CD14-positive monocyte (primary cell): ENCODE measurements at regions not wholly inside any gene's neighbourhood (a gene's known extent, or its start where the extent isn't known, plus 50 kb on each side); places are given as distances from the start of the nearest gene placed in this dataset.

Source experiments
- DNase-seq, 3 donors: peaks; one replicate each; pipeline ENCODE4 v3.0.0-alpha.2; 2011 to 2022
- H2AFZ ChIP-seq: 2 replicates; pipeline ENCODE4 v1.6.0; 2012; ENCODE audit warnings: mild to moderate bottlenecking, low read depth, low read length, inconsistent platforms; ENCODE audit not compliant: insufficient read depth, poor library complexity, severe bottlenecking
- H3K27ac ChIP-seq, 2 donors: 1 replicate in 1 of 2; 2 replicates in 1 of 2; pipeline ENCODE4 v1.5.1; 2012 to 2013; ENCODE audit warnings: low read length in 2 of 2, control low read depth in 1 of 2, inconsistent platforms in 1 of 2, low read depth in 1 of 2, mild to moderate bottlenecking in 1 of 2
- H3K27me3 ChIP-seq, 2 donors: one replicate each; pipeline versions ENCODE4 v1.6.0 to v1.6.1; 2011 to 2013; ENCODE audit warnings: low read length in 2 of 2; ENCODE audit not compliant: control insufficient read depth in 2 of 2, insufficient read depth in 2 of 2
- H3K36me3 ChIP-seq, 2 donors: replicated peaks in 1 of 2; 1 replicate in 1 of 2; 2 replicates in 1 of 2; pipeline versions ENCODE4 v1.5.1 to v1.6.1; 2012 to 2013; ENCODE audit warnings: low read length in 2 of 2, control low read depth in 1 of 2, inconsistent platforms in 1 of 2, mild to moderate bottlenecking in 1 of 2; ENCODE audit not compliant: insufficient read depth in 2 of 2, control insufficient read depth in 1 of 2
- H3K4me1 ChIP-seq, 2 donors: 1 replicate in 1 of 2; 2 replicates in 1 of 2; pipeline versions ENCODE4 v1.5.1 to v1.6.1; 2012 to 2013; ENCODE audit warnings: low read length in 2 of 2, control low read depth in 1 of 2, inconsistent platforms in 1 of 2, mild to moderate bottlenecking in 1 of 2, moderate library complexity in 1 of 2; ENCODE audit not compliant: insufficient read depth in 2 of 2, control insufficient read depth in 1 of 2
- H3K4me2 ChIP-seq: replicated peaks from 2 replicates; pipeline ENCODE3; 2012; ENCODE audit warnings: low read length, moderate library complexity, mild to moderate bottlenecking; ENCODE audit not compliant: poor library complexity, severe bottlenecking; ENCODE audit errors: extremely low read depth
- H3K4me3 ChIP-seq, 3 experiments: fragments of 200-600 bp in 1 of 3; sonication (generic) in 1 of 3; replicated peaks in 1 of 3; 1 replicate in 2 of 3; 2 replicates in 1 of 3; pipeline ENCODE4 v1.5.1; 2011 to 2013; ENCODE audit warnings: low read length in 3 of 3, mild to moderate bottlenecking in 3 of 3, control low read depth in 2 of 3, low read depth in 2 of 3, inconsistent platforms in 1 of 3, moderate library complexity in 1 of 3
- H3K79me2 ChIP-seq: 2 replicates; pipeline ENCODE4 v1.6.0; 2012; ENCODE audit warnings: mild to moderate bottlenecking, control low read depth, inconsistent platforms, low read length, moderate library complexity; ENCODE audit not compliant: insufficient read depth
- H3K9ac ChIP-seq: 2 replicates; pipeline ENCODE4 v1.6.0; 2017; ENCODE audit warnings: low read length, mild to moderate bottlenecking; ENCODE audit not compliant: insufficient read depth, poor library complexity, severe bottlenecking
- H3K9me3 ChIP-seq, 2 donors: replicated peaks in 1 of 2; 1 replicate in 1 of 2; 2 replicates in 1 of 2; pipeline versions ENCODE4 v1.5.1 to v1.6.1; 2012 to 2013; ENCODE audit warnings: low read length in 2 of 2, control low read depth in 1 of 2; ENCODE audit not compliant: control insufficient read depth in 1 of 2, insufficient read depth in 1 of 2
- H4K20me1 ChIP-seq: 2 replicates; pipeline ENCODE4 v1.6.0; 2012; ENCODE audit warnings: mild to moderate bottlenecking, low read length, control low read depth, moderate library complexity; ENCODE audit not compliant: insufficient read depth
- H3K27ac Mint-ChIP-seq, 7 donors: one replicate each; pipeline ENCODE4 v1.8.0; 2020; ENCODE audit warnings: mild to moderate bottlenecking in 7 of 7, mixed read lengths in 7 of 7, moderate library complexity in 6 of 7, inconsistent platforms in 2 of 7
- H3K27me3 Mint-ChIP-seq, 3 donors: one replicate each; pipeline ENCODE4 v1.8.0; 2021 to 2022; ENCODE audit warnings: low read depth in 3 of 3, mild to moderate bottlenecking in 3 of 3, mixed read lengths in 3 of 3, moderate library complexity in 3 of 3, inconsistent platforms in 1 of 3
- H3K36me3 Mint-ChIP-seq, 2 donors: one replicate each; pipeline ENCODE4 v1.8.0; 2020; ENCODE audit warnings: mixed read lengths in 2 of 2, inconsistent platforms in 1 of 2, mild to moderate bottlenecking in 1 of 2
- H3K4me1 Mint-ChIP-seq: one replicate; pipeline ENCODE4 v1.8.0; 2020; ENCODE audit warnings: mild to moderate bottlenecking, mixed read lengths
- H3K4me3 Mint-ChIP-seq, 2 donors: one replicate each; pipeline ENCODE4 v1.8.0; 2020; ENCODE audit warnings: mild to moderate bottlenecking in 2 of 2, mixed read lengths in 2 of 2, moderate library complexity in 1 of 2
- H3K9me3 Mint-ChIP-seq, 7 donors: one replicate each; pipeline ENCODE4 v1.8.0; 2020 to 2022; ENCODE audit warnings: mixed read lengths in 7 of 7, mild to moderate bottlenecking in 6 of 7, moderate library complexity in 6 of 7, inconsistent platforms in 2 of 7
- WGBS: methylation state at CpG from one replicate; pipeline ENCODE4 v1.1.5; 2013; ENCODE audit warnings: missing lambda C conversion rate; ENCODE audit not compliant: insufficient coverage; 5-methylcytosine and 5-hydroxymethylcytosine counted together
- intact Hi-C, 2 donors: fragments of 100-400 bp; cut with micrococcal nuclease; formaldehyde crosslinking; loops; one replicate each; pipeline versions ENCODE4 v1.15.0 to v1.15.1; 2023
- TF ChIP-seq, protein P1 (sequence below): fragments of 200-600 bp; IDR thresholded peaks from one replicate; pipeline ENCODE4 v1.8.0; 2022; ENCODE audit warnings: antibody characterized with exemption, mild to moderate bottlenecking

DNA sequence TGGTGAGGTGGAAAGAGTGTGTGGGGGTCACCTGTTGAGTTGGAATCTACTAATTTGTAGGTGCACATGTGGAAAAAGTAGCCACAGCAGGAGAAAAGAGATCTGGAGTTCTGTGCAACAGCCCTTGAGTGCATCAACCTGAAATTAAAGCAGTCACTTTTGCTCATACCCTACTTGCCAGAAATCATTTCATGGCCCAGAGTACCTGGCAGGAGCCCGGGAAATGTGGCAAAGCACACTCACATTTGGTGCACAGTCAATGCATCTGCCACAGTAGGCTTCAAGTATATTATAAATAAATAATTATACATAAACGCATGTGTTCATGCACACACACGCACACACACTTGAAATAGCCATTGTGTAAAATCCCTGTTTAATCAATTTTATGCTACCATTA lies 203.0 kb downstream of the ICE1 start:
- TF ChIP-seq, protein P1, sequence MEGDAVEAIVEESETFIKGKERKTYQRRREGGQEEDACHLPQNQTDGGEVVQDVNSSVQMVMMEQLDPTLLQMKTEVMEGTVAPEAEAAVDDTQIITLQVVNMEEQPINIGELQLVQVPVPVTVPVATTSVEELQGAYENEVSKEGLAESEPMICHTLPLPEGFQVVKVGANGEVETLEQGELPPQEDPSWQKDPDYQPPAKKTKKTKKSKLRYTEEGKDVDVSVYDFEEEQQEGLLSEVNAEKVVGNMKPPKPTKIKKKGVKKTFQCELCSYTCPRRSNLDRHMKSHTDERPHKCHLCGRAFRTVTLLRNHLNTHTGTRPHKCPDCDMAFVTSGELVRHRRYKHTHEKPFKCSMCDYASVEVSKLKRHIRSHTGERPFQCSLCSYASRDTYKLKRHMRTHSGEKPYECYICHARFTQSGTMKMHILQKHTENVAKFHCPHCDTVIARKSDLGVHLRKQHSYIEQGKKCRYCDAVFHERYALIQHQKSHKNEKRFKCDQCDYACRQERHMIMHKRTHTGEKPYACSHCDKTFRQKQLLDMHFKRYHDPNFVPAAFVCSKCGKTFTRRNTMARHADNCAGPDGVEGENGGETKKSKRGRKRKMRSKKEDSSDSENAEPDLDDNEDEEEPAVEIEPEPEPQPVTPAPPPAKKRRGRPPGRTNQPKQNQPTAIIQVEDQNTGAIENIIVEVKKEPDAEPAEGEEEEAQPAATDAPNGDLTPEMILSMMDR = no peak
- no peak overlapping the region for H3K27ac Mint-ChIP-seq
- DNase-seq = no peak
- Histone ChIP-seq H3K4me1 (no peaks in the 10 kb centered on the region), H3K27ac (no peak overlapping the region), H3K4me3 (no peak overlapping the region), H3K27me3 (no peaks in the 10 kb centered on the region), H3K4me2 (no peak overlapping the region), H4K20me1 (no peaks in the 10 kb centered on the region), H3K9ac (no peak overlapping the region), H3K79me2 (no peaks in the 10 kb centered on the region), H2AFZ (no peak overlapping the region), H3K9me3 (peaks cover 18 to 35% of the 10 kb centered on the region in 2 donors), H3K36me3 (no peaks in the 10 kb centered on the region)
- peaks cover 3 to 28% (median 14%) of the 10 kb centered on the region in 7 donors for H3K9me3 Mint-ChIP-seq
- H3K4me1 Mint-ChIP-seq = no peaks in the 10 kb centered on the region
- H3K27me3 Mint-ChIP-seq = peaks cover 0 to 2% (median 0%) of the 10 kb centered on the region in 3 donors
- no peak overlapping the region for H3K4me3 Mint-ChIP-seq
- no peaks in the 10 kb centered on the region for H3K36me3 Mint-ChIP-seq
- WGBS = 50% methylated on average over 1 of the region's 3 CpGs
- intact Hi-C loops = no loop called here

DNA sequence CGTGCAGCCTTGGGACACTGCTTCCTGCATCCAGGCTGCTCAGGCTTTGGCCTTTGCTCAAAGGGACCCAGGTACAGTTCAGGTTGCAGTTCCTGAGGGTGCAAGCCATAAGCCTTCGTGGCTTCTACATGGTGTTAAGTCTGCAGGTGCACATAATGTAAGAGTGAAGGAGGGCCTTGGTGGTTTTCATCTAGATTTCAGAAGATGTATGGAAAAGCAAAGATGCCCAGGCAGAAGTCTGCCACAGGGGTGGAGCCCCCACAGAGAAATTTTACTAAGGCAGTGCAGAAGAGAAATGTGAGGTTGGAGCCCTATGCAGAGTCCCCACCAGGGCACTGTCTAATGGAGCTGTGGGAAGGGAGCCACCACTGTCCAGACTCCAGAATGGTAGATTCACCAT lies 200.9 kb downstream of the ICE1 start:
- intact Hi-C loops = no loop called here

More for the DNA sequence above, 200.9 kb downstream of the ICE1 start:
- H2AFZ ChIP-seq = no peak overlapping the region
- Mint-ChIP-seq H3K9me3 (peaks cover 3 to 26% (median 13%) of the 10 kb centered on the region in 7 donors), H3K27ac (no peak overlapping the region), H3K4me3 (no peak overlapping the region), H3K36me3 (no peaks in the 10 kb centered on the region), H3K4me1 (no peaks in the 10 kb centered on the region), H3K27me3 (peaks cover 0 to 1% (median 0%) of the 10 kb centered on the region in 3 donors)
- TF ChIP-seq, protein P1 = no peak
- no peak overlapping the region for H3K9ac ChIP-seq
- WGBS = 82% methylated on average over 2 of the region's 2 CpGs
- H3K4me3 ChIP-seq = no peak overlapping the region
- H3K27me3 ChIP-seq = no peaks in the 10 kb centered on the region
- no peaks in the 10 kb centered on the region for H3K36me3 ChIP-seq
- H3K4me1 ChIP-seq = no peaks in the 10 kb centered on the region
- H4K20me1 ChIP-seq = no peaks in the 10 kb centered on the region
- H3K27ac ChIP-seq = no peak overlapping the region
- no peak for DNase-seq
- H3K4me2 ChIP-seq = no peak overlapping the region
- peaks cover 18 to 29% of the 10 kb centered on the region in 2 donors for H3K9me3 ChIP-seq
- no peaks in the 10 kb centered on the region for H3K79me2 ChIP-seq
